ENCODE measurements at regions not wholly inside any gene's neighbourhood (a gene's known extent, or its start where the extent isn't known, plus 50 kb on each side); places are given as distances from the start of the nearest gene placed in this dataset.

DNA sequence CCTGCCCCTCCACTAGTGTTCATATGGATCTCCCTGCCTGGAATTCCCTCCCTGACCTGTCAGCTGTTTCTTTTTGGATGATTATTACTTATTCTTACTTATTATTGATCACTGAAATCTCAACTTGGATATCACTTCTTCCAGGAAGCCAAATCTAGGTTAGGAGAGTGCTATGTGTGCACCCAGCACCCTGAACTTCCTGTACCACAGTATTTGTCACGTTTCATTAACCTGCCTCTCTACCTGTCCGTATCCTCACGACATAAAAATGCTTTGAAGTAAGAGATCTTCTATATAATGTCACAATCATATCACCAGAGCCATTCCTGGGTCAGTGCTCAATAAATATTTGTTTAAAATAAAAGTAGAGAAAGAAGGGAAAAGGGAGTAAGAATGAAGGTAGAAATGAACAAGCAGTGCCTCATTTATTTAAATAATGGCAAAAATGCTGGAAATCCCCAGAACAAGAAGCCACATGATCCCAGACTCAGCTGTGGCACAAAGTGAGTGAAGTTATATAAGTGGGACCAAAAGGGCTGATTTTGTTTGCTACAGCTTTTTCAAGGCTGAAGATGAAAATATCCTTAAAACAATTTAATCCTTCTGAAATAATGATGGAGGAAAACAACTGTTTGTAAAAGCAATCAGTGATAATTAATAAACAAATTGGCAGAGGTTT, 88.0 kb upstream of the MANEA start:
- no peak overlapping the region for H3K4me2 ChIP-seq (ENCODE audit: insufficient read depth, insufficient read length, low read length)
- H3K23ac ChIP-seq (ENCODE audit: insufficient read length, low read depth, low read length), result no peak overlapping the region
- no peaks in the 10 kb centered on the region for H4K20me1 ChIP-seq (ENCODE audit: control insufficient read depth, insufficient read depth, insufficient read length)
- no peaks in the 10 kb centered on the region for H3K79me1 ChIP-seq (ENCODE audit: insufficient read depth, low read depth, low read length, poor library complexity, severe bottlenecking)
- H3K4me1 Mint-ChIP-seq, result peaks cover 0 to 2% of the 10 kb centered on the region in 2 experiments; a peak in 1 of 4 replicates
- H3K9me3 ChIP-seq (ENCODE audit: control insufficient read depth, low read depth, low read length), result no peaks in the 10 kb centered on the region
- no peaks in the 10 kb centered on the region for H3K79me2 ChIP-seq (ENCODE audit: insufficient read depth, low read length)
- no peak overlapping the region for H3K27ac ChIP-seq (ENCODE audit: insufficient read length, low read depth, low read length)
- H2BK5ac ChIP-seq (ENCODE audit: insufficient read length, low read length), result no peak overlapping the region
- no peak overlapping the region for H3K4ac ChIP-seq (ENCODE audit: low read depth, low read length)
- H2AK5ac ChIP-seq (ENCODE audit: insufficient read length, low read length), result no peak overlapping the region
- H3K18ac ChIP-seq (ENCODE audit: insufficient read length, low read depth, low read length), result no peak overlapping the region
- H3K27me3 Mint-ChIP-seq (ENCODE audit: low read depth), result no peaks in the 10 kb centered on the region
- no peaks in the 10 kb centered on the region for H3K27me3 ChIP-seq (ENCODE audit: insufficient read depth, low read length)
- H2BK20ac ChIP-seq (ENCODE audit: low read depth, low read length, poor library complexity, severe bottlenecking), result no peak overlapping the region
- H3K4me1 ChIP-seq (ENCODE audit: insufficient read depth, low read length), result no peaks in the 10 kb centered on the region
- no peak overlapping the region for H2BK12ac ChIP-seq (ENCODE audit: insufficient read length, low read depth, low read length)
- H3K36me3 Mint-ChIP-seq (ENCODE audit: insufficient read depth in 1 of 3, low read depth in 3 of 3), result no peaks in the 10 kb centered on the region
- H3K56ac ChIP-seq (ENCODE audit: insufficient read length, low read depth, low read length), result no peak overlapping the region
- H4K91ac ChIP-seq (ENCODE audit: insufficient read length, low read depth, low read length), result no peak overlapping the region
- H3T11ph ChIP-seq (ENCODE audit: low read length), result no peak overlapping the region
- H3K23me2 ChIP-seq (ENCODE audit: insufficient read length, low read depth, low read length, poor library complexity, severe bottlenecking), result no peaks in the 10 kb centered on the region
- WGBS (ENCODE audit: extremely low coverage, insufficient read length, low lambda C conversion rate), result no CpG with 5 or more reads among the region's 3 CpGs
- no peak overlapping the region for H2AFZ ChIP-seq (ENCODE audit: low read length)
- no peak overlapping the region for H2BK120ac ChIP-seq (ENCODE audit: low read depth, low read length, poor library complexity, severe bottlenecking)
- no peak for DNase-seq
- H3K27ac Mint-ChIP-seq, result no peak overlapping the region
- H4K5ac ChIP-seq (ENCODE audit: insufficient read length, low read depth, low read length), result no peak overlapping the region
- H3K9ac ChIP-seq (ENCODE audit: extremely low read depth, insufficient read length, low read length), result no peak overlapping the region
- no peak overlapping the region for H4K8ac ChIP-seq (replicated peaks; ENCODE audit: insufficient read length, low read depth, low read length)
- TF ChIP-seq, protein P1, sequence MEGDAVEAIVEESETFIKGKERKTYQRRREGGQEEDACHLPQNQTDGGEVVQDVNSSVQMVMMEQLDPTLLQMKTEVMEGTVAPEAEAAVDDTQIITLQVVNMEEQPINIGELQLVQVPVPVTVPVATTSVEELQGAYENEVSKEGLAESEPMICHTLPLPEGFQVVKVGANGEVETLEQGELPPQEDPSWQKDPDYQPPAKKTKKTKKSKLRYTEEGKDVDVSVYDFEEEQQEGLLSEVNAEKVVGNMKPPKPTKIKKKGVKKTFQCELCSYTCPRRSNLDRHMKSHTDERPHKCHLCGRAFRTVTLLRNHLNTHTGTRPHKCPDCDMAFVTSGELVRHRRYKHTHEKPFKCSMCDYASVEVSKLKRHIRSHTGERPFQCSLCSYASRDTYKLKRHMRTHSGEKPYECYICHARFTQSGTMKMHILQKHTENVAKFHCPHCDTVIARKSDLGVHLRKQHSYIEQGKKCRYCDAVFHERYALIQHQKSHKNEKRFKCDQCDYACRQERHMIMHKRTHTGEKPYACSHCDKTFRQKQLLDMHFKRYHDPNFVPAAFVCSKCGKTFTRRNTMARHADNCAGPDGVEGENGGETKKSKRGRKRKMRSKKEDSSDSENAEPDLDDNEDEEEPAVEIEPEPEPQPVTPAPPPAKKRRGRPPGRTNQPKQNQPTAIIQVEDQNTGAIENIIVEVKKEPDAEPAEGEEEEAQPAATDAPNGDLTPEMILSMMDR (conservative IDR thresholded peaks at IDR 0.05), result no peak
- no peaks in the 10 kb centered on the region for H3K9me3 Mint-ChIP-seq
- H3K4me3 Mint-ChIP-seq, result no peak overlapping the region
- H2BK15ac ChIP-seq (ENCODE audit: low read depth, low read length), result no peak overlapping the region
- no peak overlapping the region for H3K14ac ChIP-seq (ENCODE audit: insufficient read depth, low read length)

All from H9 (cell line).